GM12892 (cell line): ENCODE measurements at regions not wholly inside any gene's neighbourhood (a gene's known extent, or its start where the extent isn't known, plus 50 kb on each side); places are given as distances from the start of the nearest gene placed in this dataset.

Experiments used
- POLR2A ChIP-seq: IDR thresholded peaks from 2 replicates; pipeline ENCODE4 v1.6.1; 2011; ENCODE audit warnings: low read depth, low read length, control low read depth
- POLR2AphosphoS5 ChIP-seq: IDR thresholded peaks from 2 replicates; pipeline ENCODE4 v1.6.1; 2011; ENCODE audit warnings: low read depth, low read length, control low read depth
- TAF1 ChIP-seq: IDR thresholded peaks from 2 replicates; pipeline ENCODE4 v1.6.1; 2011; ENCODE audit warnings: low read depth, mild to moderate bottlenecking, control low read depth, low read length, borderline replicate concordance

GRCh38 chr16:65796481-65796880 lies 570.0 kb upstream of the CDH5 start:
- TF ChIP-seq POLR2AphosphoS5: no peak
- no peak for TF ChIP-seq POLR2A
- TF ChIP-seq TAF1: no peak
